ENCODE measurements at regions not wholly inside any gene's neighbourhood (a gene's known extent, or its start where the extent isn't known, plus 50 kb on each side); places are given as distances from the start of the nearest gene placed in this dataset.
"Not testable (repeated sequence)": the region's sequence is repeated elsewhere in the genome, so short reads cannot be mapped to it uniquely, and the experiment has no call there.

- ChIA-PET CTCF (no interaction called here), POLR2A (no interaction called here)
- Mint-ChIP-seq H3K9me3 (no peaks in the 10 kb centered on the region), H3K36me3 (ENCODE audit: low read depth) (no peaks in the 10 kb centered on the region), H3K4me1 (no peaks in the 10 kb centered on the region), H3K27ac (no peak overlapping the region), H3K27me3 (peaks cover 5% of the 10 kb centered on the region), H3K4me3 (no peak overlapping the region)
- DNase-seq, result no peak
- no peak for TF ChIP-seq CTCF (IDR thresholded peaks at IDR 0.05)
- intact Hi-C loops (cut with micrococcal nuclease), result no loop called here
- ATAC-seq (ENCODE audit: low read depth), result no peak
Measured at GRCh38 chr17:33574942-33575445, 281.9 kb upstream of the ASIC2 start.

- ATAC-seq (ENCODE audit: low read depth); intact Hi-C loops (cut with micrococcal nuclease); CTCF ChIA-PET; H3K36me3 Mint-ChIP-seq (ENCODE audit: low read depth); H3K4me1 Mint-ChIP-seq; POLR2A ChIA-PET; H3K27me3 Mint-ChIP-seq; DNase-seq; H3K9me3 Mint-ChIP-seq; H3K27ac Mint-ChIP-seq; H3K4me3 Mint-ChIP-seq: not testable (repeated sequence)
Measured at GRCh38 chr17:33579740-33580139, 286.6 kb upstream of the ASIC2 start.

GRCh38 chr17:33580215-33580614, 287.1 kb upstream of the ASIC2 start:
- ATAC-seq (ENCODE audit: low read depth) (peak; percentile 45), DNase-seq (no peak)
- no peak for TF ChIP-seq CTCF (IDR thresholded peaks at IDR 0.05)
- H3K27ac Mint-ChIP-seq, result no peak overlapping the region
- ChIA-PET POLR2A (interaction anchor here (0.6 kb wide), 1 partner anchor 87 kb away, joined by 4 read pairs; no protein-coding TSS in a partner anchor), CTCF (no interaction called here)
- H3K36me3 Mint-ChIP-seq (ENCODE audit: low read depth), result no peaks in the 10 kb centered on the region
- H3K27me3 Mint-ChIP-seq, result peaks cover 5% of the 10 kb centered on the region
- no peaks in the 10 kb centered on the region for H3K4me1 Mint-ChIP-seq
- intact Hi-C loops (cut with micrococcal nuclease), result no loop called here
- H3K4me3 Mint-ChIP-seq, result no peak overlapping the region
- no peaks in the 10 kb centered on the region for H3K9me3 Mint-ChIP-seq

GRCh38 chr17:33582661-33583060, 289.6 kb upstream of the ASIC2 start:
- no peaks in the 10 kb centered on the region for H3K9me3 Mint-ChIP-seq
- no peak overlapping the region for H3K4me3 Mint-ChIP-seq
- no peak for TF ChIP-seq CTCF (IDR thresholded peaks at IDR 0.05)
- intact Hi-C loops (cut with micrococcal nuclease), result no loop called here
- POLR2A ChIA-PET, result no interaction called here
- no peak for ATAC-seq (ENCODE audit: low read depth)
- DNase-seq, result no peak
- CTCF ChIA-PET, result no interaction called here
- H3K36me3 Mint-ChIP-seq (ENCODE audit: low read depth), result no peaks in the 10 kb centered on the region
- H3K4me1 Mint-ChIP-seq, result no peaks in the 10 kb centered on the region
- no peak overlapping the region for H3K27ac Mint-ChIP-seq
- peaks cover 4% of the 10 kb centered on the region for H3K27me3 Mint-ChIP-seq

- intact Hi-C loops (cut with micrococcal nuclease), result no loop called here
- CTCF ChIA-PET, result no interaction called here
- no peak for ATAC-seq (ENCODE audit: low read depth)
- no peaks in the 10 kb centered on the region for H3K27me3 Mint-ChIP-seq
- no peak for DNase-seq
- no peak overlapping the region for H3K4me3 Mint-ChIP-seq
- H3K4me1 Mint-ChIP-seq, result no peaks in the 10 kb centered on the region
- no peaks in the 10 kb centered on the region for H3K36me3 Mint-ChIP-seq (ENCODE audit: low read depth)
- H3K9me3 Mint-ChIP-seq, result no peaks in the 10 kb centered on the region
- POLR2A ChIA-PET, result no interaction called here
- H3K27ac Mint-ChIP-seq, result no peak overlapping the region
- no peak for TF ChIP-seq CTCF (IDR thresholded peaks at IDR 0.05)
Measured at GRCh38 chr17:33583518-33584417, 290.7 kb upstream of the ASIC2 start.

All from activated B cell treated with CpG ODN at 0.5 μM for 24 hours (primary cell).